GM21619 (cell line): ENCODE measurements at regions not wholly inside any gene's neighbourhood (a gene's known extent, or its start where the extent isn't known, plus 50 kb on each side); places are given as distances from the start of the nearest gene placed in this dataset.
"Not testable (repeated sequence)": the region's sequence is repeated elsewhere in the genome, so short reads cannot be mapped to it uniquely, and the experiment has no call there.

Experiments
- ATAC-seq: cut with Tn5 transposase; IDR thresholded peaks from one replicate; pipeline ENCODE4 v1.9.1; 2021; ENCODE audit not compliant: unreplicated experiment

DNA sequence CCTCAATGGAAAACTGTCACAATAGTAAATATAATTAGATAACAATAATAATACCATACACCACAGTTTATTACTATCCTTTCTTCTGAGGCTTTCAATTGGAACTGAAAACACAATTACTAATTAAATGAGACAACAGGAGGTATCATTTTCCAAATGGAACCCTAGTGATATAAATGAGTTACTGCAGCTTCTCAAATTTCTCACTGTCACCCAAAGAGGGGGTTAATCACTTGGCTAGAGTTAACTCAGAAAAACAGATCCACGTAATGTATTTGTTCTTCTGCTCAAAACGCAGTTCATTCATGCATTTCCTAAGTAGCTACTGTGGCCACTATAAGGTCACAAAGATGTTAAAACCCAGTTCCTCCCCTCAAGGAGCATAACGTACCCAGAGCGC, 120.9 kb upstream of the FOXN3 start:
- no peak for ATAC-seq

- no peak for ATAC-seq
Observed at GRCh38 chr14:89534902-89535685, 118.1 kb upstream of the FOXN3 start.

DNA sequence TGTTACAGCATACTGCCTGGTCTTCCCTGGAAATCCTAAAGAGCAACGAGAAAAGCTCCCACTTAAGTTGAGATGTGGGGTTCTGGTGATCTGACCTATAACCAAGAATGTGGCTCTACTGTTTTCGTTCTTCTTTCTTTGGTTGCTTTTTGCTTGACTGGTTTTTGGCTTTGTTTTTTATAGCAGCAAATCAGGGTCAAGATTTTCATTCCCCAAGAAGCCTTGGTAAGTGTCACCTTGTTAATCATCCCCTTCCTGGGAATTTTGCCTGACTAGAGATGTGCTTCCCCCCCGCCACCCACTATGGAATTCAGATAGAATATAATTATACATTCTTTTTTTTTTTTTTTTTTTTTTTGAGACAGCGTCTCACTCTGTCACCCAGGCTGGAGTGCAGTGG, 116.7 kb upstream of the FOXN3 start:
- no peak for ATAC-seq

DNA sequence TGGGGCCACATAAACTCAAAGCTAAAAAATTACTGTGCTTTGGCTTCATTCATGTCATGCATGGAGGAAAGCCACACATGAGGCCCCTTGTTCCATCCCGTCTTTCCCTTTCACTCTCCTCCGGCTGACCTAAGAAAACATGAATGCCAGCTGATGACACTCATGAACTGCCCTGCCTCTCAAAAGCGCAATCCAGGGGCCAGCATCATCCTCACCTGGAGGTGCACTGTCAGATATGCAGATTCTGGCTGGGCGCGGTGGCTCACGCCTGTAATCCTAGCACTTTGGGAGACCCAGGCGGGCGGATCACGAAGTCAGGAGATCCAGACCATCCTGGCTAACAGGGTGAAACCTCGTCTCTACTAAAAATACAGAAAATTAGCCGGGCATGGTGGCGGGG, 116.1 kb upstream of the FOXN3 start:
- no peak for ATAC-seq

DNA sequence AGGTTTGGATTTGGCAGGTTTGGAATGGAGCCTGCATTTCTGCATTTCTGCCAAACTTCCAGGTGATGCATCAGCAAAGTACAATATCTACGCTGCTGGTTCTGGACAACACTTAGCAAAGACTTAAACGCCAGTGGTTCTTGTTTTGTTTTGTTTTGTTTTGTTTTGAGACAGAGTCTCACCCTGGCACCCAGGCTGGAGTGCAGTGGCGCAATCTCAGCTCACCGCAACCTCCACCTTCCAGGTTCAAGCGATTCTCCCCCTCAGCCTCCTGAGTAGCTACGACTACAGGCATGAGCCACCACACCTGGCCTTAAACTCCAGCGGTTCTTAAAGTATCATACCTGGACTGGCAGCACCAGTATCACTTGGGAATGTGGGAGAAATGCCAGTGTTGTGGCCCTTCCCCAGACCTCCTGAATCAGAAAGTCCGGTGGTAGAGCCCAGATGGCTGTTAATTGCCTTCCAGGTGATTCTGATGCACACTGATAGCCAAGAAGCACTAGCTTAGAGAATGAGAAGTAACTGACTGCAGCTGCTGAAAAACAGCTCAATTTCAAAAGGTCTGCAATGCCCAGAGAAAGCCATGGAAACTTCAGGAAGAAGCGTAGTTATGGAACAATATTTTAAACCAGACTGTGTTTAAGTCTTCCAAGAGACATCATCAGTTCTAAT, 114.8 kb upstream of the FOXN3 start:
- no peak for ATAC-seq

GRCh38 chr14:89524990-89525667, 108.1 kb upstream of the FOXN3 start:
- ATAC-seq = no peak

DNA sequence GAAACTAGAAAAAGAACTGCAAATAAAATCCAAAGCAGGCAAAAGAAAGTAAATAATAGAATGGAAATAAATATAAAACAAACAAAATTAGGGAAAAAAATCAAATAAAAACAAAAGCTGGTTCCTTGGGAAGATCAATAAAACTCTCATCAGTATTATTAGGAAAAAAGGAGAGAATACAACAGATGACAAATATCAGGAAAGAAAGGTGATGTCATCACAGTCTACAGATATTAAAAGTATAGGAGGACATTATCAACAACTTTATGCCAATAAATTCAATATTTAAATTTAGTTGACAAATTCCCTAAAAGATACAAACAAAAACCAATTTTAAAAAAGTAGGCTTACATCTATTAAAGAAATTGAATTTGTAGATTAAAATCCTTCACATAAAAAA, 107.4 kb upstream of the FOXN3 start:
- ATAC-seq = no peak

- ATAC-seq = no peak
Observed at GRCh38 chr14:89521988-89522387, 105.0 kb upstream of the FOXN3 start.

DNA sequence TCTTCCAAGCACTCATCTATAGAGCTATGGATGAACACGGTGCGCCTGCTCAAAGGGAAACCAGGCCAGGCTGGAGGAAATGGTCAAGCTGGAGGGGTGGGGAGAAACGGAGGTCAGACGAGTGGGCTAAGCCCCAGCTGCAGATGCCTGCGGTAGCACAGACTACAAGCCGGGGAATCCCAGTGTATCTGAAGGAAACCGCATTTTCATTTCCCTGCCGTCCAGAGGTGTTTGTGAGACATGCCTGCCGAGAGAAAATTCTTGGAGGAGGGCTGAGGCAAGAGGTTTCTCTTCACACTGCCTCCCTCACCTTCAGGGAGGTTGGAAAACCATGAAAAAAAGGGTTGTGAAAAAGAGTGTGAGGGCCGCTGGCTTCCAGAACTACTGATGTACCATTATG, 102.0 kb upstream of the FOXN3 start:
- no peak for ATAC-seq

GRCh38 chr14:89516173-89516572, 99.1 kb upstream of the FOXN3 start:
- no peak for ATAC-seq

DNA sequence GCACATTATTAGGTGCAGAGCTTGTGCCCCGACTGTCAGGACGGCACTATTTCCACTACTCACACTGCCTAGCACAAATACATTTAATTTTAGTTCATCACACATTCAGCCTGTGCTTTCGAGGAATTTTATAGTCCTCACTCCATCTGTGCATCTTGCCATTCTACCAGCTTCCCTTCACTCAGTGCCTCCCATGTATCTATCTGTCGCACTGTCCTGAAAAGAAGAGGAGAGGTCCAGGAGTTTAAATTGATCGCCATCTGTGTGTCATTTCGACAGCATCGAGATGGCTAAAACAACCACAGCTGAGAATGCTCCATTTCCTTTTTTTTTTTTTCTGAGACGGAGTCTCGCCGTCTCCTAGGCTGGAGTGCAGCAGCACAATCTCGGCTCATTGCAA, 97.6 kb upstream of the FOXN3 start:
- ATAC-seq = no peak

- ATAC-seq = peak; percentile 1
Observed at GRCh38 chr14:89509891-89510290, 92.9 kb upstream of the FOXN3 start.

DNA sequence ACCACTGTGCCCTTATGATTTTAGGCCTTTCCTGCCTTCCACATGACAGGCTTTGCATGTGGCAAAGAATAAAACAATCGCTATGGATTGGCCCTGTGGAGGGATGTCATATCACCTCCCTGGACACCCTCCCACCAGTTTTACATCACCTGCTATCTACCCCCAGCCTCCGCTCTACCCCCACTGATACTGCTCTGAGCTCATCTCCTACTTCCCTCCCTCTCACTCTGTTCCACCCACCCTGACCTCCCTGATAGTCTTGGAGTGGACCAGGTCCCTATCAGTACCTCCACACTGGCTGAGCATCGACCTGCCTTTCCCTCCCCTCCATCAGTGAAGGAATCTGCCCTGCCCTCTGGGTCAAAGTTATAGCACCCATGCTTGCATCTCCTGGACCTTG, 91.8 kb upstream of the FOXN3 start:
- ATAC-seq = no peak

GRCh38 chr14:89507926-89508460, 91.0 kb upstream of the FOXN3 start:
- ATAC-seq = no peak

DNA sequence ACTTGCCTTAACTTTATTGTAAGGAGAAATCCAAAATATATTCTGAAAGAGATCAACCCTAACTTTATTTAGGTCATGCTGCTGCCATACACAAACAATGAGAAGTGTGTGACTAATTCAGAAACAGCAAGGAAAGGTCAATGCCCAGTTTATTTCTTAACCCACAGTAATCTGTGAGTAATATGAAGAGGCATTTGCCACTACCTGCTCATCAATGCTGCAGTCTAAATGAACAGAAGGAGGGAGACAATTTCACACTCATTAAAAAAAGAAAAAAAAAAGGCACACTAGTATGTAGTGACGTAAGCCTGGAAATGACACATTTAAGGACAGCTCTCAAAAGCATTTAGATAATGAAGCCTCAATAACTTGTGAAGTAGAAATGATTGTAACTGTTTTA, 90.5 kb upstream of the FOXN3 start:
- ATAC-seq = peak; percentile 29

GRCh38 chr14:89506891-89507452, 89.9 kb upstream of the FOXN3 start:
- not testable (repeated sequence) for ATAC-seq

- peak; percentile 59 for ATAC-seq
Observed at GRCh38 chr14:89504602-89505313, 87.7 kb upstream of the FOXN3 start.

DNA sequence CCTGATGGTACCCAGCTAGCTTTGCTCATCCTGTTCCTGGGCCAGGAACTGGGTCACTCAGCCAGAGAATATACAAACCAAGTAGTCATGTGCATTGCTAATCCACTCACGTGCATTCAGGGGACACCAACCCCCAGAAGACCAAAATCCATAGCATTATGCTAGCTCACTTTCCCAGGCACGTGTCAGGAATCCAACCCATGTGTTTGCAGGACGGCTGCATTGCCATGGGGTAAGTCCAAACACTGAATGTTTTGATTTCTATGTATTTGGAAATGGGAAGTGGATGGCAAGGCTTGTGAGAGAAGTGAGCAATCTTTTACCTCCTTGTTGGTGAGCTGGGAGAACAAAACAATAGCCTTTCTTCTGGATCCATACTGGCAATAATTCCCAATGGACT, 87.1 kb upstream of the FOXN3 start:
- no peak for ATAC-seq

DNA sequence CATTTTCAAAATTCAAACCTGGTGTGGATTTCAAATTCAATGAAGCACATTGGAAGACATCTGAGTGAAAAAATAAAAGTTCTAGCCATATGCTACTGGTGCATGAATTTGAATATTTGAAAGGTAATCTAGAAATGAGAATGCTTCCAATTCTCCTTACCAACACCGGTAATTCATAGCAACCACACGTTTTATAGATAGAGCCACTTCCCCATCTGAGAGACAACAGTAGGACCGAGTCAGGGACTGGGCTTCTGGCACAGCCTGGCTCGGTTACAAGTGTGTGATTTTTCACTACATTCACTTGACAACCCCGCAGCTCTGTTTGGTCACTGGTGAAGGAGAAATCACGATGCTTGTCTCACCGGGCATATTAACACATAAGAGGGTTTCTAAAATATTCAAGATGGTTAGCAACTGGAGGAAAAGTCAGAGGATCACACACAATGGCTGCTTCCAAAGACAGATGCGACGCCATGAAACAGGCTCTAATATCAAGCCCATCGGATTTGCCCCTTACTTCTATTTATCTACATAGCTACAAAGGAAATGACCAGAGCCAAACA, 86.5 kb upstream of the FOXN3 start:
- ATAC-seq = no peak

GRCh38 chr14:89502966-89503365, 85.9 kb upstream of the FOXN3 start:
- no peak for ATAC-seq

- ATAC-seq = no peak
Observed at GRCh38 chr14:89501381-89501780, 84.3 kb upstream of the FOXN3 start.
